SK-N-MC (cell line): ENCODE measurements at regions not wholly inside any gene's neighbourhood (a gene's known extent, or its start where the extent isn't known, plus 50 kb on each side); places are given as distances from the start of the nearest gene placed in this dataset.

Source experiments
- DNase-seq: peaks from one replicate; pipeline ENCODE4 v3.0.0-alpha.2; 2011; ENCODE audit warnings: low read depth, low spot score
- H3K27ac ChIP-seq: fragments of 200-600 bp; sonication (generic); 2 replicates; pipeline ENCODE4 v1.5.1; 2016; ENCODE audit warnings: mixed run types
- H3K36me3 ChIP-seq: fragments of 200-600 bp; sonication (generic); 2 replicates; pipeline ENCODE4 v1.6.1; 2017; ENCODE audit warnings: antibody characterized with exemption, low read length, mixed read lengths; ENCODE audit not compliant: insufficient read depth
- H3K4me3 ChIP-seq: fragments of 200-600 bp; sonication (generic); 2 replicates; pipeline ENCODE4 v1.5.1; 2016
- H3K9ac ChIP-seq: fragments of 200-600 bp; sonication (generic); 2 replicates; pipeline ENCODE4 v1.8.0; 2017; ENCODE audit warnings: mixed run types, mixed read lengths; ENCODE audit not compliant: insufficient read length
- H3K9me3 ChIP-seq: fragments of 200-600 bp; sonication (generic); 2 replicates; pipeline ENCODE4 v1.6.1; 2017; ENCODE audit warnings: low read depth, mild to moderate bottlenecking, antibody characterized with exemption, low read length, moderate library complexity, mixed read lengths
- EZH2 ChIP-seq: fragments of 200-600 bp; sonication (generic); IDR thresholded peaks from one replicate; pipeline ENCODE4 v1.6.1; 2017; ENCODE audit warnings: antibody characterized with exemption
- FOXP2 ChIP-seq: optimal IDR thresholded peaks from 2 replicates; pipeline ENCODE3; 2011; ENCODE audit warnings: mild to moderate bottlenecking, moderate library complexity; ENCODE audit not compliant: insufficient read depth; ENCODE audit errors: extremely low read length, control extremely low read depth
- POLR2AphosphoS5 ChIP-seq: IDR thresholded peaks from 2 replicates; pipeline ENCODE4 v1.6.1; 2012; ENCODE audit warnings: mild to moderate bottlenecking, low read depth, low read length, borderline replicate concordance

DNA sequence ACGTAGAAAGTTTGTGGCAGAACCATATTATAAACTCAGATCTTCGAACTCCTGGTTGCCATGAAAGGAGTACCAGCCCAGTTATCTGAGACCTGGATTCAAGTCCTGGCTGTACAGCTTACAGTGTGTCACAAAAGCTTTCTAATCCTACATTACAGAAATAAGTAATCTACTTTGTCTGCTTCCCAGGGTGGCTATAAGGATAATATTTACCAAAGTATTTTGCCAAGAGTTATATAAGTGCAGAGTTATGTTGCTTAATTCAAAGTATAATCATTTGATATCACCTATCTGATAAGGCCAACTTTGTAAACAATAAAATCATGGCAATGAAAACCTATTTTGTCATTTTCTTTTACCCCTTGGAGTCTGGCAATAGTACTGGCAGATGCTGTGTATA is 381.6 kb downstream of the NDFIP2 start:
- no peak for DNase-seq
- H3K27ac ChIP-seq: no peak overlapping the region
- no peak overlapping the region for H3K9ac ChIP-seq
- no peaks in the 10 kb centered on the region for H3K36me3 ChIP-seq
- no peak overlapping the region for H3K4me3 ChIP-seq
- no peaks in the 10 kb centered on the region for H3K9me3 ChIP-seq
- TF ChIP-seq EZH2: no peak
- no peak for TF ChIP-seq FOXP2
- no peak for TF ChIP-seq POLR2AphosphoS5

DNA sequence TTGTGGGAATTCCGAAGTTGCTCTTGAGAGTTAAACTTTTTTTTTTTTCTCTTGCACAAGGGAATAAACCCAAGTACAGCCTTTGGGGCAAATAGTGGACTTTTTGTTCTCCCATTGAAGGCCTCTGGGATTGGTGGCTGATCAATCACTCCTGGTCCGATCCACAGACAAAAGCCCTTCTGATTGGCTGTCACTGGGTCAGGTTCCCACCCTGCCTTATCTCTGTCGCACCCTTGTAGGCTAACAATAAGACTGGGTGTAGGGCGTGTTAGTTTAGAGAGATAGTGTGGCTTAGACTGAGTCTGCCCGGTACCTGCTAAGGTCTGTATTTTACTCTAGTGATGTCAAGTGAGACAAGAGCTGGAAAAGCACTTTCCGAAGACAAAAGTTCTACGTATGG is 380.8 kb downstream of the NDFIP2 start:
- Histone ChIP-seq H3K4me3 (no peak overlapping the region), H3K36me3 (no peaks in the 10 kb centered on the region), H3K27ac (no peak overlapping the region), H3K9me3 (no peaks in the 10 kb centered on the region), H3K9ac (no peak overlapping the region)
- TF ChIP-seq POLR2AphosphoS5: no peak
- TF ChIP-seq EZH2: no peak
- no peak for TF ChIP-seq FOXP2
- DNase-seq: no peak

- Histone ChIP-seq H3K9ac (no peak overlapping the region), H3K4me3 (no peak overlapping the region), H3K36me3 (no peaks in the 10 kb centered on the region), H3K27ac (no peak overlapping the region), H3K9me3 (no peaks in the 10 kb centered on the region)
- TF ChIP-seq POLR2AphosphoS5: no peak
- no peak for TF ChIP-seq FOXP2
- TF ChIP-seq EZH2: no peak
- DNase-seq: no peak
Observed at GRCh38 chr13:79860791-79861190, 379.8 kb downstream of the NDFIP2 start.

DNA sequence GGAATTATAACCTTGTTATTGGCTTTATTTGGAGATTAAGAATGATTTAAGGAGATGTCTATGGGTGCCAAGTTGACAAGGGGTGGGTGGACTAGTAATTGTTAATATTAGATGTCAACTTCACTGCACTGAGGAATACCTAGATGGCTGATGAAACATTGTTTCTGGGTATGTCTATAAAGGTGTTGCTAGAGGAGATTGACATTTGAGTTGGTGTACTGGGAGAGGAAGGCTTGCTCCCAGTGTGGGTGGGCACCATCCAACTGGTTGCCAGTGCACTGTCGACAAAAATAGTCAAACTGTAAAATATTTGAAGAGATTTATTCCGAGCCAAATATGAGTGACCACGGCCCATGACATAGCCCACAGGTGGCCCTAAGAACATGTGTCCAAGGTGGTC is 378.8 kb downstream of the NDFIP2 start:
- Histone ChIP-seq H3K36me3 (no peaks in the 10 kb centered on the region), H3K4me3 (no peak overlapping the region), H3K9me3 (no peaks in the 10 kb centered on the region), H3K9ac (no peak overlapping the region), H3K27ac (no peak overlapping the region)
- no peak for DNase-seq
- no peak for TF ChIP-seq FOXP2

DNA sequence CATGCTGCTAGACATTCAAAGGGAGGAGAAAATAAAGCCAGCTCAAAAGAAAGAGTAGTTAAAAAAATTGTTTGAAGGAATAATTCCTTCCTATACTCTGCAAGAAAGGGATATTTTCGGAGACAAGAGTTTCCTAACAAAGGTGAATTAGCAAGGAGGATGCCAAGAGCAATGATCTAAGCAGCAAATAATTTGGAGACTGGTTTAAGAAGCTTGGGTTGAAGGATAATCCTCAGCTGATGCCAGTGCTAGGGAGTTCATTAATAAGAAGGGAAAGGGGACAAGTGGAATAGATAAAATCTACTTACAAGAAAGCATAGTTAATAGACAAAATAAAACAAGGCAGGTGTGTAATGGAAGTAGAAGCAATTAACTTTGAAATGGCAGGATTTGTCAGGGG is 372.3 kb downstream of the NDFIP2 start:
- Histone ChIP-seq H3K36me3 (no peaks in the 10 kb centered on the region), H3K9me3 (no peaks in the 10 kb centered on the region), H3K4me3 (no peak overlapping the region), H3K9ac (no peak overlapping the region), H3K27ac (no peak overlapping the region)
- no peak for TF ChIP-seq POLR2AphosphoS5
- TF ChIP-seq EZH2: no peak
- no peak for TF ChIP-seq FOXP2
- DNase-seq: no peak

DNA sequence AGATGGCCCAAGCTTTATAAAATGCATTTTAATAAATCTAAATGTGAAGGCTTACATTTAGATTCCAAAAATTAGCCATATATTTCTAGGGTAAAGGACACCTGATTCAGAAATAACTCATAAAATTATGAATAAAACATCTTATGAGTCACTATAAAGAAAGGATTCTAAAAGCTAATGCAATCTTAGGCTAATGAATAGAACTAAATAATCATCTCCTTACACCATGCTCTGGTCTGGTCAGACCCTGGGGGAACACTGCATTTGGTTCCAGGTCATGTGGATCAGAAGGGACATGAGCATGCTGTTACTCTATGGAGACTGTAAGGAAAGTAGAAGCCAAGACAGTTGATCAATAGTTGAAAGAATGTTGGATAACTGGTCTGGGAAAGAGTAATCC is 370.4 kb downstream of the NDFIP2 start:
- Histone ChIP-seq H3K4me3 (no peak overlapping the region), H3K36me3 (no peaks in the 10 kb centered on the region), H3K9me3 (no peaks in the 10 kb centered on the region), H3K27ac (no peak overlapping the region), H3K9ac (no peak overlapping the region)
- no peak for DNase-seq
- TF ChIP-seq POLR2AphosphoS5 (no peak), EZH2 (no peak), FOXP2 (no peak)

DNA sequence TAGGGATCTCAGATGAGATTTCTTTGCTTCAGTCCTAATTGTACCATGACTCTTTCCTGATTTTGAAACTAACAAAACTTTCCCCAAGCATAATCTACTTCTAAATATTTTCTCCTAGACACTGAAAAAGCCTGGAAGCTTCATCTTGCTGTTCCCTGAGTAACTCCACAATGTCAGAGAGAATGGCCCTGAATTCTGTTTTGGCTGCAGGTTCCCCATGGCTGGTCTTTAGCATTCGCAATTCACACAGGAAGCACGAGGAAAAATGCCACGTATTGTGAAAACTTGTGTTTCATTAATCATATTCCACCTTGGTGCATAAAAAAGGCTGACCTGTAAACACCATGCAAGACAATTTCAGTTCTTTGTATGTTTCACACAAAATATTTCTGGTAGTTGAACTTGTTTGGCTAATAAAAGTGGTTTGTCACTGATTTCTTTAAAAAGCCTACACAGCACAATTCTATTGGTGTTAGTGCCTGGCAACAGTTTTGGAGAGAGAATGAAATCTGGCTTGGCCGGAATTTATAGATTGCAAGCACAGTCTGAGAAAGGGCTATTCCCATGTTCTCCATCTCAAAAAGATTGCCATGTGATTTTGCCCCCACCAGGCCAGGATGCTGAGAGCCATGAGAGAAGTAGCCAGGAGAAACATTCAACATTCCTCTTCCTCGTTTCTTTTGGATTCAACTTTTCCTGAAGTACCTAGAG is 367.1 kb downstream of the NDFIP2 start:
- H3K4me3 ChIP-seq: no peak overlapping the region
- no peak overlapping the region for H3K9ac ChIP-seq
- H3K9me3 ChIP-seq: no peaks in the 10 kb centered on the region
- no peak for TF ChIP-seq POLR2AphosphoS5
- TF ChIP-seq FOXP2: no peak
- no peak for TF ChIP-seq EZH2
- no peak overlapping the region for H3K27ac ChIP-seq
- no peaks in the 10 kb centered on the region for H3K36me3 ChIP-seq
- no peak for DNase-seq

- Histone ChIP-seq H3K9me3 (no peaks in the 10 kb centered on the region), H3K27ac (no peak overlapping the region), H3K9ac (no peak overlapping the region), H3K4me3 (no peak overlapping the region), H3K36me3 (no peaks in the 10 kb centered on the region)
- TF ChIP-seq FOXP2 (no peak), POLR2AphosphoS5 (no peak), EZH2 (no peak)
- no peak for DNase-seq
Observed at GRCh38 chr13:79846386-79846785, 365.4 kb downstream of the NDFIP2 start.
